ENCODE measurements at regions not wholly inside any gene's neighbourhood (a gene's known extent, or its start where the extent isn't known, plus 50 kb on each side); places are given as distances from the start of the nearest gene placed in this dataset.

DNA sequence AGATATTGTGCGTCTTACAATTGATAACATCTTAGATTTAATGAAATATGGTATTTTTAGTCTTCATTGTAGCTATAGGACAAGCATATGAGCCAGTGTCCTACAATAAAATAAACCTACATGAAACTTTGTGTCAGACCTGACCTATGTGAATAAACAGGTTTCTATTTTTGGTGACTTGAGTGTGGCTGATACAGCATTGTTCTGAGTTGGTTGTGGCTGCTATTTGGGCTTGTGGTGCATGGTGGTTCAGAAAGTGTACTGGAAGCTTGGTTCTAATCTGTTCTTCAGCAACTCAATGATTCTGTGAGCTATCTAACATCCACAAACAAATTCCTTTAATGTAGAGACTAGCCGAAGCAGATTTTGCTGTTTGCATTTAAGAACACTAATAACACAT is 64.9 kb upstream of the MAP2 start:
- TF ChIP-seq, protein P1, sequence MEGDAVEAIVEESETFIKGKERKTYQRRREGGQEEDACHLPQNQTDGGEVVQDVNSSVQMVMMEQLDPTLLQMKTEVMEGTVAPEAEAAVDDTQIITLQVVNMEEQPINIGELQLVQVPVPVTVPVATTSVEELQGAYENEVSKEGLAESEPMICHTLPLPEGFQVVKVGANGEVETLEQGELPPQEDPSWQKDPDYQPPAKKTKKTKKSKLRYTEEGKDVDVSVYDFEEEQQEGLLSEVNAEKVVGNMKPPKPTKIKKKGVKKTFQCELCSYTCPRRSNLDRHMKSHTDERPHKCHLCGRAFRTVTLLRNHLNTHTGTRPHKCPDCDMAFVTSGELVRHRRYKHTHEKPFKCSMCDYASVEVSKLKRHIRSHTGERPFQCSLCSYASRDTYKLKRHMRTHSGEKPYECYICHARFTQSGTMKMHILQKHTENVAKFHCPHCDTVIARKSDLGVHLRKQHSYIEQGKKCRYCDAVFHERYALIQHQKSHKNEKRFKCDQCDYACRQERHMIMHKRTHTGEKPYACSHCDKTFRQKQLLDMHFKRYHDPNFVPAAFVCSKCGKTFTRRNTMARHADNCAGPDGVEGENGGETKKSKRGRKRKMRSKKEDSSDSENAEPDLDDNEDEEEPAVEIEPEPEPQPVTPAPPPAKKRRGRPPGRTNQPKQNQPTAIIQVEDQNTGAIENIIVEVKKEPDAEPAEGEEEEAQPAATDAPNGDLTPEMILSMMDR (conservative IDR thresholded peaks at IDR 0.05; ENCODE audit: low read length), result no peak
- TF ChIP-seq EZH2phosphoT487 (IDR thresholded peaks at IDR 0.05; ENCODE audit: borderline replicate concordance, low read depth, low read length), result no peak
